Non-pigmented ciliary epithelial cell (primary cell): ENCODE measurements at regions not wholly inside any gene's neighbourhood (a gene's known extent, or its start where the extent isn't known, plus 50 kb on each side); places are given as distances from the start of the nearest gene placed in this dataset.

Source experiments
- DNase-seq: peaks from one replicate; pipeline ENCODE4 v3.0.0-alpha.2; 2010; ENCODE audit warnings: low read depth

DNA sequence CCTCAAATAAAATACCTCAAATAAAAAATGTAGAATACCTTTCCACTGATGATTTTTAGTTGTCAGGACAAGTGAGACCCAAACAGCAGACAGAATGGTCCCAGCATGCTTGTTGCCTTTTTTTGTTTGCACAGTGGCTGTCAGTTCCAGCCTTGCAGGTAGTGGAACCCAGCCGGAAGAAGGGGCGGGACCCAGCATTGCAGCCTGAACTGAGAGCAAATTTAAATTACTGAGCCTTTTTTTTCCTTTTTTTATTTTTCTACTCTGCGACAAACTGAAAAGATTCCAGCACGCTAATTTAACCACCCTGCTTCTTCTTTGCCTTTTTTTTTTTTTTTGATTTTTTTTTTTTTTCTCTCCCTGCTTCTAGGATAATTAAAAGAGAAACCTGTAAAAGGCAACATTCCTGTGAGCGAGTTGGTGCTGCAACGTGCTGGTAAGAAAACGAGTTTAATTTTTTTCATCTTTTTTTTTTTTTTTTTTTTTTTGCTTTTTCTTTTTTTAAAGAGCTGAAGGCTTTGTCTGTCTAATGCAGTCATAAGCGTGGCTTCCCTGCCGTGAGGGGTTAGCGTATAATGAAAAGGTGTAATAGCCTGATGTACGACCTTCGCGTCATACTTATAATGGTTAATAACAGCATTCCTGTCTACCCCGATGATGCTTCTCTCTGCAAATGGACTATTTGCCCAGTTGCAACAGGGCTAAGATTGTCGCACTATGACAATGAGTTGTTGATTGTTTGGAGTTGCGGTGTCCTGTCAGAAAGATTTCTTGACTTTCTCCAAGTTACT lies 555.3 kb upstream of the CELF2 start:
- DNase-seq, result no peak

DNA sequence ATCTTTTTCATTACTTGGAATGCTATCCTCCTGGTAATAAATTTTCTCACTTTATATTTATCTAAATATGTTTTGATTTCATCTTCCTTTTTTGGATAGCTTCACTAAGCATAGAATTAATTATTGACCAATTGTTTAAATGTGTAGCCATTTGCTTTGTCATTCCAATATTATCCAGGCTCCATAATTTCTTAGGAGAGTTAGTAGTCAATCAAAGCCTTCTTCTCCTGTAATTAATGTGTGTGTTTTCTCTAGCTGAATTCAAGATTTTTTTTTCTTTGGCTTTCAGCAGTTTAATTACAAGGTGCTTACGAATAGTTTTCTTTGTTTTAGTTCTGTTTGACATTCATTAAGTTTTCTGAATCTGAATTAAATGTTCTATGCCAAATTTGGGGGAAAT lies 545.9 kb upstream of the CELF2 start:
- DNase-seq, result no peak

DNA sequence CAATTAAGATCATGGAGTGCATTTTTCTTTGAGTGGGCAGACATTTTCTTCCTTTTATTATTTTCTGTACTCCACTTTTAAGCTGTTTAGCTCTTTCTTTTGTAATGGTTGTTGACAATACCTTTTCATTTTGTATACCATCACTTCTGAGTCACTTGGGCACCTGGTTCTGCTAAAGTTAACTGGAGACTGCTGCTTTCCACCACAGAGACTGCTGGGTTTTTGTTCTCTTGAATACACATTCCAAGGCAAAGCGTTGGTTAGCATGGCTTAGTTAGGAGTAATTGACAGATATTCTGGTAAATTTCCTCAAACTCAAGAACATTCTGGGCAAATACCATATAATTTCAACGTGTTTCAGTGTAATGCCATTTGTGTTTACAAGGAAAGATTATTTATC lies 541.9 kb upstream of the CELF2 start:
- DNase-seq, result no peak

DNA sequence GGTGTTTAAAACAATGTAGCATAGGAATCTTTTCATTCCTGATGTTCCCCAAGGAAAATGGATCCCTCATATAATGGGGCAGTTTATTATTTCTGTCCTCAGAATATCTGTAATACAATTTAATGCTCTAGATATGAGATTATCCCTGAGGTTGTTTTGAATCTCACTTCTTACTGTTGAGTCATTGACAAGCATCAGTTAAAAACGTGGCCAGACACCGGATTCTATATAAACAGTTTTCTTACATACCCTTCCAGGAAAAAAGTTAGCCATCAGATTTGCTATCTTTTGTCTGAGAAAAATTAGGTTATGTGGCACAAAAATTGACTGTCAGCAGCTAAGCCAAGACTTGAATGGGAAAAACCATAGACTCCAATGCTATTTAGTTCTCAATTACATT lies 539.8 kb upstream of the CELF2 start:
- no peak for DNase-seq

DNA sequence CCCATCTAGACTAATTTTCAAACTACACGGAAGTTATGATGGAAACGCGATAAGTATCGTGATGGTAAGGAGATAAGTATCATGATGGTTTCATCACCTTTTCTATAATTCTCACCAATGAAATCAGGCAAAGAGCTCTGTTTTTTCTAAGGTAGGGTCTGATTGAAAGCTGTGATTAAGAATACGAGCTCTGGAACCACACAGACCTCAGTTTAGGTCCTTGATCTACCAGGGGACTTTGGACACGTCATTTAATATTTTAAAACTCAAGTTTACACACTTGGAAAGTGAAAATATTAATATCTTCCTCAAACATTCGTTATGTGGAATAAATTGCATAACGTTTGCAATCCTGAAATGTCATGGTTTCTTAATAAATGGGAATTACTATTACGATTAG lies 538.2 kb upstream of the CELF2 start:
- no peak for DNase-seq

DNA sequence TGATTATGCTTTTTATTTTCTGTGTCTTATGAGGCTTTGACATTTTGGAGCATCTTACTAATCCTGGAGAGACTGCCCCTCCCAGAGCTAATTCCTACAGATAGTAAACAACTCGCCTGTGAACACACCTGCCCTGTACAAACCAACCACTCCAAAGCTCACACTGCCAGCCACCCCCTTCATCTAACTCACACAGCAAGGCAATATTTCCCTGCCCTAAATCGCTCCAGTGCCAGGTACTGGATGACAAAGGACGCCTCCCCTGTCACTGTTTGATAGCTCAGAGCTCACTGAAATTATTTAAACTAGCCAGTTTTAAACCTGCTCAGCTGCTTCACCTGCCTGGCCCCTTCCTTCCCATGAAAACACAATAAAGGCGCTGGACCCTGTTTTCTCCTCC lies 535.1 kb upstream of the CELF2 start:
- no peak for DNase-seq

DNA sequence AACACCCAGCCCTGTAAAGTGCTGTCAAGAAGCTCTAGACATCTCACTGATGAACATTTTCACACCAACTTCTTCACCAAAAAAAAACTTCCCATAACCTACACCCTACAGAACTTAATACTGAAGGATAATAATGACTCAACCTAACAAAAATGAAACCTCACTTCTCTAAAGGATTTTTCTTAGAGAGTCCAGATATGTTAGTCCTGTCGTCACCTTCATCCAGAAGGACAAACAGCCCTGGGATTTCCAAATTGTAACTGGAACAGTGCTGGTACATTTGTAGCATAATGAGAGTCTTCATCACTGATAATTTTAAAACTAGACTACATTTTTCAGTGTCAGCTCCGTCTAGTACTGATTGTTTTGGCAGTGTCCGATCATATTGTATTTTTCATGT lies 528.6 kb upstream of the CELF2 start:
- DNase-seq, result no peak

DNA sequence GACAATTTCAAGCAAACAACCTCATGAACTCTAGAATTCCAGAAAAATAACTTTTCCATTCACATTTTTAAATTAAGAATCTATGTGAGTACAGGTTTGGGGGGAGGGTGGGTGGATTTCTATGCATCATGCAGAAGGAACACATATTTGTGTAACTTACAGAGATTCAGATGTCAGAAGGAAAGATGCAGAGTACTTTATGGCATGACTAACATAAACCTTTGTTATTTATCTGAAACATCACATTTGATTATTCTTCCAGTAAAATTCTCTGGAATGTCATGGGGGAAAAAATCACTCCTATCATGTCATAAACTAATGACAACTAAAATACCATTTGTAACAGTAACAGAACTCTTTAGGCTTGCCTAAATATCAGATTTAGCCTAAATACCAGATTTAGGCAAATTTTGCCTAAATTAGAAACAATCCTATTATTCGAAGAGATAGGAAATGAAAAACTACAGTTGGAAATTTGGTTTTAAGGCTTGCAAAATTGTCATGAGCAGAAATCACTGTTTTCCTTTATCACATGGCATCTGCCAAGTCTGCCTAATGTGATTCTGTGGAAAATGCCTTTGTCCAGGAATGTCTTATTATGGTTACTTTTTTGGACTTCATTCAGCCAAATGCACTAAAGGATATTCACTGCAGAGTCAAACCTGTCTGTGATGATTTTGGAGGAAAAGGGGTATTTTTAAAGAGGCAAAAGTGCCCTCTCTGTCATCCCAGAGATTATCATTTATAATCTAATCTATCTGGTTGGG lies 527.7 kb upstream of the CELF2 start:
- DNase-seq, result no peak

DNA sequence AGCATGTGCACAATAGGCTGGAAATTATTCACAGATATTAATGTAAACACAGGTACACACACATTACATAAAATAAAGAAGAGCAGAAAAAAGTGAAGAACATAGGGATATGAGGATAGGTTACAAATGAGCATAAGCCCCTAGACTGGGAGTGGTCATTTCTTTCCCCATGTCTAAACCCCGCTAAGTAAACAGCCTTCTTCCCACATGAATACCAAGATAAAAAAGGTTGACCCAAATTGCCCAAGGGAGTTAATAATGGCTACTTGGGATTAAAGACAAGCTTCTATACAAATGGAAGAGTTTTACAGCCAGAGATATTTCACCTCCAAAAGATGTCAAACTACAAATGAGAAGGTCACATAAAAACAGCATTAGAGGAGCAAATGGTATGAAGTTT lies 527.1 kb upstream of the CELF2 start:
- no peak for DNase-seq

DNA sequence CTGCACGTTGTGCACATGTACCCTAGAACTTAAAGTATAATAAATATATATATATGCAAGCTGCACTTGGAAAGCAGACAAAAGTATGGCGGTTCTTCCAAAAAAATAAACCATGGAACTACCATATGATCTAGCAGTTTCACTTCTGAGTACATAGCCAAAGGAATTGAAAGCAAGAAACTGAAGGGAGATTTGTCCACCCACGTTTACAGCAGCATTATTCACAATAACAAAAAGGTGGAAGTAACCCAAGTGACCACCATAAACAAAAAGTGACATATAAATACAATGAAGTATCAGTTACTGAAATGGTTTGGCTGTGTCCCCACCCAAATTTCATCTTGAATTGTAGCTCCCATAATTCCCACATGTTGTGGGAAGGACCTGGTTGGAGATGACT lies 525.3 kb upstream of the CELF2 start:
- DNase-seq, result no peak

DNA sequence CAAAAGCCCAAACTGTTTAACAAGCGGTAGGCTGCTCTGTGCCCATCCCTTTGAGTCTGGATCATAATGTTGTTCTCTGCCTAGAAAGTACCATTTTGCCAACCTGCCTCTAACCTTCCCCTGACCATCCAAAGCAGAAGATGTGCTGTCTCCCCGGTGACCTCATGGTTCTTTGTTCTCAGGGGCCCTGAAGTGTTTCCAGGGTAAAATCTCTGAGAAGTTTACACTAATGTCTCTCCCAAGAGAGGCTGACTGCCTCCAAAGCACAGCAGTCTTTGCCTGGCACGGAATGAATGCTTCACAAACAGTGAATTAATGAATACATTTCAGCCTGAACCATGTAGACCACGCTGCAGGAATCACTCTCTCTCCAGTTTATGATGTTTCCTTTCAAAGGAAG lies 523.8 kb upstream of the CELF2 start:
- no peak for DNase-seq

DNA sequence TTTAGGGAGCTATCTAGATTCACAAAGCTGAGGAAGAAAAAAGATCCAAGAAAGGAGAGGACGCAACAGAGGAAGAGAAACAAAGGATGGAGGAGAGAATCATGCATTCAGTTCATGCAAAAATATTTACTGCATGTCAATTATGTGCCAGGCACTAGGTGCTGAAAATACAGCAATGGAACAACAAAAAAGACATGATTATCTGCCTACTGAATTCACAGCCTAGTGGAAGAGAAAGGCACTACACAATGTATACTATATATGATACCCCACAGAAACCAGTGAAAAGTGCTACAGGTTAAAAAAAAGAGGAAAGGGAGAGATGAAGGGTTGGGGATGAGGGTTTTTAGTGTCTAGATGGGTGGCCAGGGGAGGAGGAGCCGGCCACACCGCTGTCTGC lies 520.4 kb upstream of the CELF2 start:
- no peak for DNase-seq

DNA sequence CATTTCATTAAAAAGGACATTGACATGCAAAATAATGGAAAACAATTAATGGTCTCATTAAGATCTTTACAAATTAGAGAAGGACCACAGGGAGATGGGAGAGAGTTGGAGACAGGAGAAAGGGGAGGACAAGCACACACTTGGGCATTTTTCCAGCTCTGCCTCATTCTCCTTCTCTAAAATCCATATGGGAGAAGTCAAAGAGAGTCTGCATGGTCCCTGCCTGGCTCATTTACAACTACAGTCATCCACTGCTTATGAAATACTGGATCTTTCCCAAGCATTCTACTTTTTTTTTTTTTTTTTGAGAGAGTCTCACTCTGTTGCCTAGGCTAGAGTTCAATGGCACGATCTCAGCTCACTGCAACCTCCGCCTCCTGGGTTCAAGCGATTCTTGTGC lies 518.9 kb upstream of the CELF2 start:
- DNase-seq, result no peak

DNA sequence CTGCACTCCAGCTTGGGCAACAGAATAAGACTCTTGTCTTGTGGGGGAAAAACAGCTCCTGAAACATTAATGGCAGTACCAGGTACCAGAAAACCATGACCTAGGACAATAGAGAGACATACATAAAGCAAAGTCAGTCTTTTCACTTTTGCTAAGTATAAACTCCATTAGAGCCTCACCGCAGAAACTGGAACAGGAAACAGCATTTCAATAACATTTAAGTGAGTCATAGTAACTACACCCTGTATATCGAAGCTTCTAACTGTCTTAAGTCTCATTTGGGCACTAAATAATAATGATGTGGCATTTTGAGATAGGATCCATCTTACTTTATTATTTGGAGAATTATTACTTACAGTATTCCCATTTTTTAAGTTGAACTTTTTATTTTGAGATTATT lies 517.8 kb upstream of the CELF2 start:
- DNase-seq, result peak; percentile 27

DNA sequence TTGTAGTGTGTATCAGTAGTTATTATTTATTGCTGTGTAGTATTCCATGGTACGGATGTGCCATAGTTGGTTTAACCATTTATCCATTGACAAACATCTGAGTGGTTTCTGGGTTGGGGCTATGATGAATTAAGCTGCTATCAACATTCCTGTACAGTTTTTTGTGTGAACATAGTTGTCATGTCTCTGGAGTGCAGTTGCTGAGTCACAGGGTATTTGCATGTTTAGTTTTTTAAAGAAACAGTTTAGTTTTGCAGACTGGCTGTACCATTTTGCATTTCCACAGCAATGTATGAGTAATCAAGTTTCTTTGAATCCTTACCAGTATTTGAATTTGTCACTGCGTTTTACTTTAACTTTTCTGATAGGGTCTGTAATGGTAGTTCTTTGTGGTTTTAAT lies 516.7 kb upstream of the CELF2 start:
- peak; percentile 56 for DNase-seq

DNA sequence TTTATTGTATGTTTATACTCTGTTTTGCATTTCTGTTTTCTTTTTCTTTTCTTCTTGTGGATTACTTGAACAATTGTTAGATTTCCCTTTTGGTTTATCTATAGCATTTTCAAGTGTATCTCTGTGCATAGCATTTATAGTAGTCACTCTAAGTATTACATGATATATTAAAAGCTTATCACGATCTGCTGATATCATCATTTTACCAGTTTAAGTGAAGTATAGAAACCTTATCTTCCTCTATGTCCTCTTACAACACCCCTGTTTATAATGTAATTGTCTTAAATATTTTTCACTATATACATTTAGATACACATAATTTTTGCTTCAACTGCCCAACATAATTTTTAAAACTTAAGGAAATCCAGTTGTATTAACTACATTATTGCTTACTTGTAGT lies 513.9 kb upstream of the CELF2 start:
- DNase-seq, result no peak

DNA sequence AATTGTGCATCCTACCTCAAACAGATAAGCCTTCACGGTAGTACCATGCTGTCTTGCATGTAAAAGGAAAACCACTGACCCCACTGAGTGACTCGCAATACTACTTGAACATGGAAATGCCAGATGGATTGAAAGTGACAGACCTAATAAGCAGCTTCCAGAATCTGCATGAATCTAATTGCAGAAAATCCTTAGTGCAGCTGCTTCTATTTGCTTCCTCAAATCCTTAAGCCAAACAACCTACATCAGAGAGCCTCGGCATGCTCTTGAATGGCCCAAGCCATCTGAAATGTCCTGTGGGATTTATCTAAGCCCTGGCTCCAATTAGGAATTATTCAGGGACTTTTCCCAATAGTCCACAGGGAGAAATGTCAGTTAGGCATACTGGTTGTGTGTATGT lies 509.5 kb upstream of the CELF2 start:
- no peak for DNase-seq

DNA sequence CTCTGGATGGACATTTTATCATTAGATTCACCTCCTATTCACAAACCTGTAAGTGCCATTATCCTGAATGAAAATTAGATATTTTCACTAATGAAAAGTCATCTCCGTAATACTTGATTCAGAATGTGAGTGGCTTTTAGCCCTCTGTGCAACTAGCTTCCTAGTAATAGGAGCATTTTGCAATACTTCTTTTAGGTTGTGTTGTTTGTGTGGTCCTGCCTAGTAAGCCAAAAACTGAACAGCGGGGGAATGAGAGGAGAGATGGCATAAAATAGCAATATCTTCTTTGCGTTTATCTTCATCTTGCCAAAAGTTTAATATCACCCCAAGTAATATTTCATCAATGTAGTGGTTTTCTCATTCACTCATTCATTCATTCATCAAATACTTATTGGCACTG lies 507.5 kb upstream of the CELF2 start:
- DNase-seq, result no peak

DNA sequence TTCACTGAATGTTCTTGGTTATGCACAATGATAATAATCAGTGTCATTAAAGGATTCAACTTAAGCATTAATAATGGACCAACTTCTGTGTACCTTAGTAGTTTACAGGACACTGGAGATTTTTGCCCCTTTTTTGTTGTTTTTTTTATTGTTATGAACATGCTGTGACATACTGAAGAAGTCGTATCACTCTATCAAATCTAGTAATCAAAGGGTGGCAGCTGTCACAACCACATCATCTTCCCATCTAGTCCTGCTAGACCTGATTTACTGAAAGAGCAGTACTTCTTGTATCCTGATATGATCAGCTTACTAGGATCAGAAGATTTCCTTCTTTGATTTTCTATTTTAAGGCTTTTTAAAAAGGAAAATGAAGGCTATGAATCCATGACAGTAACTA lies 504.6 kb upstream of the CELF2 start:
- DNase-seq, result no peak

DNA sequence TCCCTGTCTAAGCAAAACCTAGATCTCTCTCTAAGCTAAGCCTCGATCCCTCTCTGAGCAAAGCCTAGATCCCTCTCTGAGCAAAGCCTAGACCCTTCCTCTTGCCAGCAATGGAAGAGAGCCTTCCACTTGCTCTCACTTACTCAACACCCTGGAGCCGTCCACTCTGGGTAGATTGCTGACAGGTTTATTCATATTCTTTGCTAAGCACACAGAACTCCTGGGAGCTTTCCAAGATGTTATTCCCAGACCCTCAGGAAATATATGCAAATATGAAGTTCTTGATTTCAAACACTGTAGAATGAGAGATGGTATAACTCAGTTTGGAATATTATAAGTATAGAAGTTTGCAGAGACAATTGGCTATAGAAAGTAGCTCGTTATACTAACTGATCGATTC lies 503.8 kb upstream of the CELF2 start:
- DNase-seq, result no peak

DNA sequence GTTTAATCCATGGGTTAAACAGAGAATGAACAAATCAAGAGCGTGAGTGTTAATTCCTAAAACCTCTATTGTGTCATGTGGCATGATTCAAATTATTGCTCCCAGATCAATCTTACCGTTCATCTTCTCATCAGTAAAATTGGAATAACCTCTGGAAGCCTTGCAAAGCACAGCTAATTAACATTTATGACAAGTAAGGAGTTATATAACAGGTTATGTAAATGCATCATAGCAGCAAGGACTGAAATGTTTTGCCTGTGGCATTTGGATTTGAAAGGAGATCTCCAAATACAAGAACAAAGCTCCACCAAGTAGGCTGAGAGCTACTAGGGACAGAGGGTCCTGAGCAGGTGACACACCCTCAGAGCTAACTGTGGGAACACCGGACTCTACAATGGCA lies 502.9 kb upstream of the CELF2 start:
- DNase-seq, result no peak

DNA sequence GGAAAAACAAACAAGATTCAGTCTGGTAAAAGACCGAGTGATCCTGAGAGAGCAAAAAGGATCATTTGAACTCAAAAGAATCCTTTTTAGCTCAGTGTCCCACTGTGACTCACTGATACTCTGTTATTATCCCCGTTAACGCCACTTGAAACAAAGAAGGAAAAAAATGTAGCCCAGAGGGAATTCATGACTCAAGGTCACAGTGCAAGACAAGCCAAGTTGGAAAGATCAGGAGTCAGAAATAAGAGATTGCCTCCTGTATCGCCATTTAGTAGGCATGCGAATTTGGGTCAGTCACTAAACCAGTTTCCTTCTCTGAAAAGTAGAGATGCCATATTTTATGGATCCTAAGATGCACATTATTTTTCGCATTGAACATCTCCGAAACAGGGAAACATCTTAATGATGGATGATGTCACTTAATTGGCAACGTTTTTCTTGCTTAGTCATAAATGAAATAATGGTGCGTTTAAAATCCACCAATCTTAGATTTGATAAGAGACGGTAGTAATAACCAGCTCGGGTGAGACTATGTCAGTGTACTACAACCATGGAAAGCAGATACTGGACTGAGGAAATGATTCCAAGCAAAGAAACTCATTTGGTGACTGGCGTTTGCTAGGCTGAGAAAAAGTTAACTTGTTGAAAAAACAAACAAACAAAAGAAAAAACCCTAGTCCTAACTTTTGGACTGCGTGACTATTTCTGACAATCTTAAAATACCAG lies 502.0 kb upstream of the CELF2 start:
- DNase-seq, result no peak
